ENCODE measurements at regions not wholly inside any gene's neighbourhood (a gene's known extent, or its start where the extent isn't known, plus 50 kb on each side); places are given as distances from the start of the nearest gene placed in this dataset.

GRCh38 chr11:25339281-25339680, 842.4 kb downstream of the LUZP2 start:
- no peak for TF ChIP-seq YY1 (IDR thresholded peaks at IDR 0.05; ENCODE audit: low read depth)
- no peak for TF ChIP-seq RFX5 (IDR thresholded peaks at IDR 0.05; ENCODE audit: low read length)
- no peak for TF ChIP-seq NRF1 (IDR thresholded peaks at IDR 0.05; ENCODE audit: low read depth, low read length)
- no peak for TF ChIP-seq CHD2 (IDR thresholded peaks at IDR 0.05; ENCODE audit: low read length, partially characterized antibody)
- TF ChIP-seq SIN3A (IDR thresholded peaks at IDR 0.05; ENCODE audit: borderline replicate concordance, low read depth, low read length) = no peak
- no peak for TF ChIP-seq ELF1 (IDR thresholded peaks at IDR 0.05)
- no peak for TF ChIP-seq ZBTB33 (IDR thresholded peaks at IDR 0.05; ENCODE audit: borderline replicate concordance, low read depth)
- TF ChIP-seq EP300 (IDR thresholded peaks at IDR 0.05; ENCODE audit: borderline replicate concordance in 1 of 2, low read depth in 1 of 2, low read length in 1 of 2) = no peak

All from SK-N-SH (cell line).